CD4-positive, alpha-beta T cell treated with Interleukin-15 for 1 hour (primary cell): ENCODE measurements at regions not wholly inside any gene's neighbourhood (a gene's known extent, or its start where the extent isn't known, plus 50 kb on each side); places are given as distances from the start of the nearest gene placed in this dataset.
"Not testable (repeated sequence)": the region's sequence is repeated elsewhere in the genome, so short reads cannot be mapped to it uniquely, and the experiment has no call there.

Source experiments
- DNase-seq: peaks from one replicate; pipeline ENCODE4 v3.0.0-alpha.2; 2020

DNA sequence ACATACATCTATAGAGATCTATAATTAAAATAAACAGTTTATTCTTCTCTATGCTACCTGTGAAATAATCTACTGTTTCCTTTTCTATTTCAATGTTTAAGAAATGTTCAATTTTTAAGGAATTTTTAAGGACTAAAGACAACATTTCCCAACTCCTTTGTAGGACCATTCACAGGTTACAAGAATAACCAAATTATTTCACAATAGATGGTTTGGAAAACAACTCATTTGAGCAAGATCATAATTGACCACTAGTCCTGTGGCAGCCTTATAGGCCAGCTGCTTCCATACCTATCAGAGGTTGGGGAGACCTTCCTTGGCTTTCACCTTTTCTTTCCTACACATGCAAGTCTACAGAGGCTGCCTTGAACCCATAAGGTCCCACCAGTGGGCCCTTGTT is 193.7 kb downstream of the TTC39B start:
- DNase-seq, result no peak

DNA sequence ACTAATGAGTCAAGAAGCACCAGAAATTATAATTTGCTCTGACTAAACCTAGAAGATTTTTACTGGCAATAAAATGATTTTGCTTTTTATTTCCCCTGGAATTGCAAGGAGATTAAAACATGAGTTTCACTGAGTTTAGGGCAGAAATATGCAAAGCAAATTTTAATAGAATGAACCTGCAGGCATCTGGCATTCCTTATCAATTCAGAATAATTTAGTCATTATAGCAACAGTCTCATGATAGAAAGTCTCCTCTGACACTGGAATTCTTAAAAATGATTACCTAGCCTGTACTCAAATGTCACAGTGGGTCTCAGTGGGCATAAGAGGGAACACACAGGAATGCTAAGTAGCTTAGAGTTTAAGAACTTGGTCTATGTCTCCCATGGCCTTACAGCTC is 195.9 kb downstream of the TTC39B start:
- DNase-seq, result no peak

DNA sequence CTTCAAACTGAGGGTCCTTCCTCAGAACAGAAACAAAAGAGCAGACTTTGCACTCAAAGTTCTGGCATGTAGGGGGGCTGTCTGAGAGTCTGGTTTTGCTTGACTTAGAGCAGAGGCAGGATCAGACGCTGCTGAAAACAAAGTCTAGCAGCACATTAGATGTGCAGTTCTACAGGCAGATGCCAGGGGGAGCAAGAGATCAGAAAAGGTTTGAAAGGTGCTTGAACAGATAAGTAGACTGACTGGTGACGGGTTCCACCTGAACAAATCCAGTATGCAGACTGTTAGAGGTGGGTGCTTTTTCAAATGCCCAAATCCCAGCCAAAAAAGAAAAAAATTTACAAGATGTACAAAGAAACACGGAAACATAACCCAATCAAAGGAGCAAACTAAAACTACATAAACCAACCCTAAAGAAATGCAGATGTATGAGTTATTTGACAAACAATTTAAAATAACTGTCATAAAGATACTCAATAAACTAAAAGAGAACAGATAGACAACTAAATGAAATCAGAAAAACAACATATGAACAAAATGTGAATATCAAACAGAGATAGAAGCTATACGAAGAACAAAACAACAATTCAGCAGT is 194.7 kb upstream of the FREM1 start:
- no peak for DNase-seq

- DNase-seq, result no peak
These were observed 193.1 kb upstream of the FREM1 start for GRCh38 chr9:15103290-15103689.

DNA sequence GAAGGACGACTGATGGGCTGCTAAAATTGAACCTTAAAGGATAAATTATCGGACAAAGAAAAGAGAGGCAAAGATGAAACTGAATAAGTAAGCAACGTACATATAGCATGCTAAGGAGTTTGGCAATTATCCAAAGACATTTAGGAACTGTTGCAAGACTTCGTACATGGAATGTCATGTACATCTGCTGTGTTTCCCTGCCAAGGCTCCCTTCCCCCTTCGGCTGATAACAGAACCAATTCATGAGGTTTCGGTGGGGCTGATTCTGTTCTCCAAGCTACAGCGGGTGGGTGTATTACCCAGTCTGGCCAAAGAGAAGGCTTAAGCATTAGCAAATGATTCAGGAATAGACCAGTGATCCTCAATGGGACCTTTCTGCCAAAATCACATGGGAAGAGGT is 190.9 kb upstream of the FREM1 start:
- no peak for DNase-seq

- no peak for DNase-seq
These were observed 190.3 kb upstream of the FREM1 start for GRCh38 chr9:15100571-15100970.

DNA sequence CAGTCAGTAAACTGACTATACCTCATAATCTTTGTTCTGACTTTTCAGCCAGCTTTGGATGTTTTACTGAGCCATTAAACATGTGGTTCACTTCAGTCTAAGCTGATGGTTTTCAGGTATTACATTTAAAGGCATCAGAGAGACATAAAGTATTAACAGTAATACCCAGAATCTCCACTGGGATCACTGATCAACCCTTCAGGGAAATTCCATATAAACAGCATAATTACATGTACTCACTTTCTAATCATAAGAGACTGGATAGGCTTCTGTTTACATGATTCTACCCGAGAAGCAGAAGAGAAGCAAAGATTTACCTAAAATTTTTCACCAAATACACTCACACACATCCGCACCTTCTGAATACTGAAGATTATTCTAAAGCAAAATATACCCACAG is 186.7 kb upstream of the FREM1 start:
- DNase-seq, result no peak

- no peak for DNase-seq
These were observed 176.6 kb upstream of the FREM1 start for GRCh38 chr9:15086778-15087324.

GRCh38 chr9:15086156-15086763 is 176.0 kb upstream of the FREM1 start:
- no peak for DNase-seq

- DNase-seq, result no peak
These were observed 171.0 kb upstream of the FREM1 start for GRCh38 chr9:15081021-15081753.

DNA sequence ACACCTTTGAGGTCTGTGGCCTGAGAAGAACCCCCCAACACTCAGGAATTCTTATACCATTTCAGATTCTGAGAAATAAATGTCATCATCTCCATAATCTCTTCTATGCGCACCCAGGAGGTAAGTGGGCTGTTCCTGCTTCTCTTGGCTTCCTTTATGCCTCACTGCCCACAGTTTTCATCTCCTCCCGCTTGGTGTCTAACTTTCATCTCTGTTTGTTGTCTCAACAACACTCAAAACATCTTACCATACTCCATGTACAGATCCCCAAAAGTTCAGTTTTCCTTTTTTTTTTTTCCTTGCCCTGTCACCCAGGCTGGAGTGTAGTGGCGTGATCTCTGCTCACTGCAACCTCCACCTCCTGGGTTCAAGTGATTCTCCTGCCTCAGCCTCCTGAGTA is 170.2 kb upstream of the FREM1 start:
- DNase-seq, result no peak

- DNase-seq, result no peak
These were observed 169.8 kb upstream of the FREM1 start for GRCh38 chr9:15079989-15080388.

- DNase-seq, result no peak
These were observed 167.9 kb upstream of the FREM1 start for GRCh38 chr9:15077946-15078729.

DNA sequence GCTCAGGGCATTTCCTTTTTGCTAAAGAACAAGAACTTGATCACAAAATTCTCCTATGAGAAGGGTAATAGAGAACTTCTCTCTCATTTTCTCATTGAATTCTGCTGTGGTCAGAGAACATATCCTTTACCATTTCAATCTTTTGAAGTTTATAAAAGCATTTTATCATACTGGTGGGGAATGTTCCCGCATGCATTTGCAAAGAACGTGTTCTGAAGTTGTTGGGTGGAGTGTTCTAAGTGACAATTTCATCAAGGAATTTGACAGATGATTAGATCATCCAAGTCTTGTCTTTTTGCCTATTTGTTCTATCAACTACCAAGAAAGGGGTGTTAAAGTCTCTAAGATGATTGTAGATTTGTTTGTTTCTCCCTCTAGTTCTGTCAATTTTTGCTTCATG is 163.4 kb upstream of the FREM1 start:
- DNase-seq, result no peak

GRCh38 chr9:15070716-15071115 is 160.5 kb upstream of the FREM1 start:
- DNase-seq, result no peak

- no peak for DNase-seq
These were observed 158.9 kb upstream of the FREM1 start for GRCh38 chr9:15069106-15069505.

- no peak for DNase-seq
These were observed 158.0 kb upstream of the FREM1 start for GRCh38 chr9:15068261-15068660.

- DNase-seq, result no peak
These were observed 148.8 kb upstream of the FREM1 start for GRCh38 chr9:15059003-15059402.

DNA sequence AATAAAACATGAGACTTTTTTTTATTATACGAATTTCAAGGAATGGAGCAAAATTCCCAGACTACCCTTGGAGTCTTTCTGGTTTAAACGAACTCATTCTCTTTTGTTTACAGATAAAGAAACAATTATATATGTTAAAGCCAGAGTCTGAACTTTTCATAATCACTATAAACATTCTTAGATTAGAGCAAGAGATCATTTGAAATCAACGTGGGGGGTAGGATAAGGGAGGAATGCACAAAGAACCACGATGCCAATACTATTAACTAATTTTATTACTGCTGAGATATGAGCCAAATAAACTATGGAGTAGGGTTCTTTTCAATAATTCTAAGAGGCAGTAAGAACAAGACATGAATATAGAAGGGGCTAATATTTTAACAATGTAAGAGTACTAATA is 148.0 kb upstream of the FREM1 start:
- no peak for DNase-seq

GRCh38 chr9:15055284-15055683 is 145.1 kb upstream of the FREM1 start:
- DNase-seq, result not testable (repeated sequence)

DNA sequence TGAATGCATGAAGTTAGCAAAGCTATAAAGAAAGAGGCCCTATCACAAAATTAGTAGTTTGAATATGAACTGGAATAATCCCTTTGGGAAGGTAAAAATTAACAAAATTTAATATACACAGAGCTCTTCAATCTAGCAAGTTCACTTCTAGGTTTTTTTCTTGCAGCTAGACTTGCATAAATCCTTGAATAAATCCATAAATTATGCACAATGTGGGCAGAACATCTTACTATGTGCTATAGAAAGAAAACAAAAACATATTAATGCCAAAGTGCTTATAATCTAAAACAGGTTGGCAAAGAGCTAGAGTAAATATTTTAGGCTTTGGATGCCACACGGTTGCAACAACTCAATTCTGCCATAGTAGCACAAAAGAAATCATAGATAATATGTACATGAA is 138.5 kb upstream of the FREM1 start:
- no peak for DNase-seq

- DNase-seq, result no peak
These were observed 136.9 kb upstream of the FREM1 start for GRCh38 chr9:15047028-15047551.

DNA sequence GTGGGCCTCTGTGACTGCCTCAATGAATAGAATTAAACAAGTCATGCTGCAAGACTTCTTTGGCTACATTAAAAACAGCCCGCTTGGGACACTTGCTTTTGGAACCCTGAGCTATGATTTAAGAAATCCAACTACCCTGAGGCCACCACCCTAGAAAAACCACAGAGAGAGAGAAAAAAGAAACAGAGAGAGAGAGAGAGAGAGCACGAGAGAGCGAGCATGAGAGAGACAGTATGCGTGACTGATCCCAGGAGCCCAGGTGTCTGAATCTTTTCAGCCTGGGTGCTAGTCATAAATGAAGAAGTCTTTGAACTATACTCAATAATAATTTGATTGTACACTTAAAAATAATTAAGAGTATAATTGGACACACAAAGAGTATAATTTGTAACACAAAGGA is 123.1 kb upstream of the FREM1 start:
- DNase-seq, result no peak
